Stimulated activated CD8-positive, alpha-beta memory T cell treated with anti-CD3 and anti-CD28 coated beads, Interleukin-15, amount 100 ng/mL, for 24 hours (primary cell): ENCODE measurements at regions not wholly inside any gene's neighbourhood (a gene's known extent, or its start where the extent isn't known, plus 50 kb on each side); places are given as distances from the start of the nearest gene placed in this dataset.
A peak's percentile ranks its signal among the peaks of the same experiment; 100 is the strongest.
"Not testable (repeated sequence)": the region's sequence is repeated elsewhere in the genome, so short reads cannot be mapped to it uniquely, and the experiment has no call there.

ENCODE experiments used
- DNase-seq: peaks from one replicate; pipeline ENCODE4 v3.0.0-alpha.2; 2020; ENCODE audit warnings: low read depth

DNA sequence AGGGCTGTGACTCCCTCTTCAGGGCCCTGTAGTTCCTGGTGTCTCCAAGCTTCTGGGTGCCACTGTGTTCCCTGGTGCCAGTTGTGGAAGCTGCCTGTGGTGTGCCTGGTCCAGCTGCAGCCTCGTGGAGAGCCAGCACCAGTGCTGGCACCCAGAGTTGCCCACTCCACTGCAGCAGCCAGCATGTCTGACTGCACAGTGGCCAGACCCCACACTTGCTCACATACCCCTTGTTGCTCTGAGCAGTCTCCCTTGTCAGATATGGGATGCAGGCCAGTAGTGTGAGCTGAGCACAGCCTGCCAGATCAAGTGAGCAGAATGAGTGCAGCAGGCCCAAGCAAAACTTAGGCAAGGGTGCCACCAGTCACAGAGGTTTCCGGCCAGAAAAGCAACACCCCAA is 108.6 kb downstream of the ZMAT1 start:
- DNase-seq, result no peak

DNA sequence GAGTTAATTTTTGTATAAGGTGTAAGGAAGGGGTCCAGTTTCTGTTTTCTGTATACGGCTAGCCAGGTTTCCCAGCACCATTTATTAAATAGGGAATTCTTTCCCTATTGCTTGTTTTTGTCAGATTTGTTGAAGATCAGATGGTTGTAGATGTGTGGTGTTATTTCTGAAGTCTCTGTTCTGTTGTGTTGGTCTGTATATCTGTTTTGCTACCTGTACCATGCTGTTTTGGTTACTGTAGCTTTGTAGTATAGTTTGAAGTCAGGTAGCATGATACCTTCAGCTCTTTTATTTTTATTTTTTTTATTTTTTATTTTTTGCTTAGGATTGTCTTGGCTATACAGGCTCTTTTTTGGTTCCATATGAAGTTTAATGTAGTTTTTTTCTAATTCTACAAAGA is 114.1 kb downstream of the ZMAT1 start:
- DNase-seq, result not testable (repeated sequence)

DNA sequence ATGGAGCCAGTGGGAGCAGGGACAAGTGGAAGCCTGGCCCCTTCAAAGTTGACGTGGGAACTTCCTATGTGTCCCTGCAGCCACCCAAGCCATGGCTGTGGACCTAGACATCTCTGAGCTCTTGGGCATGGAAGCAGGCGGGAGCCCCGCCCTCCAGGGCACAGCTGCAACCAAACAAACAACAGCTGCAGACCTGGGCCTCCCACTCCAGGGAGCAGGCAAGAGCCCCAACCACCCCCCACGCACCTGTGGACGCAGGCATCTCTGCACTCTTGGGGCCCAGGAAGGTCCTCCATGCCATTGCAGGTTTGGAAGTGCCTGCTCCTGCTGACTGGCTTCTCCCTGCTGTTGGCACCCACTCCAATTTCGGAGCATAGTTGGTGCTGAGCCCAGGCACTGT is 118.6 kb downstream of the ZMAT1 start:
- DNase-seq, result no peak

GRCh38 chrX:101803451-101803850 is 128.4 kb downstream of the ZMAT1 start:
- no peak for DNase-seq

DNA sequence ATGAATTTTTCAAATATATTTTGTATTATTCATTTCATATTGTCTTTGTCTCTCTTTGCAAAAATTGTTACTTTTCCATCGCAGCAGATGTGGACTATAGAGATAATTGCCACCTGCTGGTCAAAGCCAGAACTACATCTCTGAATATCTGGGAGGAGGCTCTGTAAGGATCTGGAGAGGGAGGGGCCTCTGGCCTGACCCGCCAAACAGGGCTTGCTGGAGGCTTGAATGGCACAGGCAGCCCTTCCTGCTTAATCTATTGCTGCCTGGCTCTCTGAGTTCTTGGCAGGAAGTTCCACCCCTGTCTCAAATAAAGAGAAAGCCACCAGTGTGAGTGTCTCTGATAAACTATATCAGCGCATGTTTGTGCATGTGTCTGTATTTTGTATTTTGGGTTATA is 132.4 kb downstream of the ZMAT1 start:
- DNase-seq, result peak; percentile 17

- DNase-seq, result no peak
Observed at GRCh38 chrX:101787934-101788333, 128.3 kb upstream of the ARMCX2 start.

GRCh38 chrX:101785142-101785541 is 125.5 kb upstream of the ARMCX2 start:
- DNase-seq, result no peak

DNA sequence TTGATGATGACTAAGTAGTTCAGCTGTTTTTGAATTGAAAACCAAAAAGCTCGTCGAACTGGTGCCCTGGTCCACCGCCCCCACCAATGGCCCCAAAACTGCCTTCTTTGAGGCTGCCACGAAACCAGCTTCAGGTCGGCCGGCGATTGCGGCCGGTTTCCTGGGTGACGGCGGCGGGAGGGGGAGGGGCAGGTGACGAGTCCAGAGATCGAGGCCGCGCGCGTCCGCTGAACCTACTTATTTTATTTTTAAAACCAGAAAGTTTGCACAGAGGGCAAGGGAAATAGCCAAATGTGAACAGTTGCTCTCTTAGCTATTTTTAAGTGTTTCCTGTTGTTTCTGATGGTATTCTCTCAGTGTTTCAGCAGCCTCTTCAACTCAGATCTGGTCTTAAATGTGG is 120.8 kb upstream of the ARMCX2 start:
- not testable (repeated sequence) for DNase-seq

GRCh38 chrX:101774340-101774739 is 114.7 kb upstream of the ARMCX2 start:
- DNase-seq, result no peak

DNA sequence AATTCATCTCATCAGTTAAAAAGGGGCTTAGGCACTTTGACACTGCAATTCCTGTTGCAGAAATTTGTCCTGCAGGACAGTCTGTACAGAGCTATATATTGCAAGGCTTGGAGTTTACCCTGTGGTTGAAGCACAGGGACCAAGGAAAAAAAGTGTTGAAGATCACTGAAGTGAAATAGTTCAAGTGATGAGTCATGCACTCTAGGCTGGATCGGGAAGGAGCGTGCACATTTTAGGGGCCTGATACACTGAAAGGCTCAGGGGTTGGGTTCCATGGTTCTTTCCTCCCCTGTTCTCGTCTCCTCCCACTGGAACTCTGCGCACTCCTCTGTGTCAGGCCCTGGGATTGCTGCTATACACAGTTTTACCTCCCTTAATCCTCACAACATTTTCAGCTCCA is 104.9 kb upstream of the ARMCX2 start:
- no peak for DNase-seq

- DNase-seq, result no peak
Observed at GRCh38 chrX:101759000-101759399, 99.3 kb upstream of the ARMCX2 start.

GRCh38 chrX:101750744-101751143 is 91.1 kb upstream of the ARMCX2 start:
- DNase-seq, result no peak

- DNase-seq, result no peak
Observed at GRCh38 chrX:101749436-101749835, 89.8 kb upstream of the ARMCX2 start.

- no peak for DNase-seq
Observed at GRCh38 chrX:101745046-101745445, 85.4 kb upstream of the ARMCX2 start.

DNA sequence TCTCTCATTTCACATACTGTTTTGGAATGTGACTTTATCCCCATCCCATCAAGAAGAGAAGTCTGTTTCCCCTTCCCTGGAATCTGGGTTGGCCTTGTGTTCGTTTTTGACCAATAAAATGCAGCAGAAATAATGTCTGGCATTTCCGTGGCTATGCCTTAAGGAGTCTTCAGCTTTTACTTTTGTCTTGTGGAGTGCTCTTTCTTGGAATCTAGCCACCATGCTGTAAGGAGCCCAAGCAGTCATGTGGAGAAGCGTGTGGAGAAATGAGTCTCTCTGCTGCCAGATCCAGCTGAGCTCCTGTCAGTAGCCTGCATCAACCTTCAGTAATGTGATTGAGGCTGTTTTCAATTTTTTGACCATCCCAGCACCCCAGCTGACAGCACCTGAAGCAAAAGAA is 84.4 kb upstream of the ARMCX2 start:
- DNase-seq, result no peak

GRCh38 chrX:101740642-101741041 is 81.0 kb upstream of the ARMCX2 start:
- no peak for DNase-seq

- DNase-seq, result not testable (repeated sequence)
Observed at GRCh38 chrX:101738867-101739266, 79.2 kb upstream of the ARMCX2 start.

GRCh38 chrX:101738411-101738810 is 78.8 kb upstream of the ARMCX2 start:
- not testable (repeated sequence) for DNase-seq

DNA sequence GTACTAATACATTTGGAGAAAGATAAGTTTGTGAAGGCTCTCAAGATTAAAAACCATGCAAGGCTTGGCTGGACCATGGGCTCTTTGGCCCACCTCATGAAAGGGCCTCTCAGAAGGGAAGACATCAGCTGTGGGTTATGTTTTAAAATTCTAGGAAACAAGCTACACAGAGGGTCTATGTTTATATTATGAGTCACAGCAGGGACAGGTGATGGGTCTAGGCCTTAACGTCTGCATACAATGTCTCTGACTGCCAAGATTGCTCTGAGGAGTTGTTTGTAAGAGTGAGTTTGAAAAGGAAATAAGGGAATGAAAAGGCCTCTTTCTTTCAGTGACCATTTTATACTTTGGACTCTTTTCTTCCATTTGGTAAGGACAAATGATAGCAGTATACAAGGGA is 77.0 kb upstream of the ARMCX2 start:
- DNase-seq, result no peak

DNA sequence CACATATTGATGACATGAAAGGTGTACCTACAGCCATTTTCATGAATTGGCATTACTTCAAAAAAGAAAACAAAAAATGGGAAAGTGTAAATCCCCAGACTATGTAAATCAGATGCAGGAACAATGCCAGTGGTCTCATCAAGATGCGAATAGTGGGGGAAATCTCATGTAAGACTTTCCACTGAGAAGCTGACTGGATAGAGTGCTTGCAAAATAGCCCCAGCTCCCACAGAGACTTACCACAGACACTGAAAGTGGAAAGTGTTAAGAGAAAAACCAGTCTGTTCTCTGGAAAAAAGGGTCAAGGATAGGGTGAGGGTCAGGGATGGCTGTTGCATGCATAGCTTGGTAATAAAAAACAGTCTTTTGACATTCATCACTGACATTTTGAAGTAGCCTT is 73.2 kb upstream of the ARMCX2 start:
- no peak for DNase-seq

- no peak for DNase-seq
Observed at GRCh38 chrX:101729986-101730385, 70.3 kb upstream of the ARMCX2 start.
